Gastrocnemius medialis (tissue), 4 donors: ENCODE measurements at regions not wholly inside any gene's neighbourhood (a gene's known extent, or its start where the extent isn't known, plus 50 kb on each side); places are given as distances from the start of the nearest gene placed in this dataset.

Experiments
- ATAC-seq, 2 donors: fragments of 150-250 bp; one replicate each; pipeline ENCODE4 v1.9.1; 2016
- DNase-seq, 2 donors: peaks; one replicate each; pipeline ENCODE4 v3.0.0-alpha.2; 2019
- H3K27ac ChIP-seq, 4 donors: fragments of 200-600 bp; sonication (generic); 1 replicate in 1 of 4; 2 replicates in 3 of 4; pipeline ENCODE4 v1.5.1; 2016 to 2018; ENCODE audit warnings: mild to moderate bottlenecking in 2 of 4, moderate library complexity in 1 of 4
- H3K27me3 ChIP-seq, 3 donors: fragments of 200-600 bp; sonication (generic) in 2 of 3; 1 replicate in 1 of 3; 2 replicates in 2 of 3; pipeline versions ENCODE4 v1.5.1 to v1.6.0; 2016 to 2019; ENCODE audit warnings: mild to moderate bottlenecking in 1 of 3, moderate library complexity in 1 of 3
- H3K36me3 ChIP-seq, 2 donors: fragments of 200-600 bp; sonication (generic) in 1 of 2; one replicate each; pipeline ENCODE4 v1.5.1; 2017 to 2018
- H3K4me1 ChIP-seq, 2 donors: fragments of 200-600 bp; sonication (generic) in 1 of 2; one replicate each; pipeline ENCODE4 v1.5.1; 2016 to 2017; ENCODE audit warnings: mild to moderate bottlenecking in 2 of 2
- H3K4me3 ChIP-seq, 4 donors: fragments of 200-600 bp; sonication (generic) in 3 of 4; 1 replicate in 1 of 4; 2 replicates in 3 of 4; pipeline ENCODE4 v1.5.1; 2016 to 2019; ENCODE audit warnings: mild to moderate bottlenecking in 2 of 4
- H3K9me3 ChIP-seq, 3 donors: fragments of 200-600 bp; sonication (generic) in 2 of 3; 1 replicate in 1 of 3; 2 replicates in 2 of 3; pipeline ENCODE4 v1.5.1; 2016 to 2019
- CTCF ChIP-seq, 5 experiments: fragments of 450-650 bp in 3 of 5; fragments of 200-600 bp in 2 of 5; sonication (generic) in 2 of 5; IDR thresholded peaks in 4 of 5; conservative IDR thresholded peaks in 1 of 5; 1 replicate in 4 of 5; 2 replicates in 1 of 5; pipeline ENCODE4 v1.5.1; 2016 to 2019; ENCODE audit warnings: antibody characterized with exemption in 5 of 5, mild to moderate bottlenecking in 3 of 5, moderate library complexity in 3 of 5
- POLR2A ChIP-seq, 2 donors: fragments of 450-650 bp; IDR thresholded peaks; one replicate each; pipeline ENCODE4 v1.6.1; 2017; ENCODE audit warnings: antibody characterized with exemption in 2 of 2, mild to moderate bottlenecking in 2 of 2, moderate library complexity in 2 of 2
- in situ Hi-C, 4 donors: fragments of 200-750 bp; cut with MboI; loops; one replicate each; pipeline versions ENCODE4 v1.15.0 to v1.8.0; 2017; ENCODE audit warnings: low sequenced_read_pairs in 4 of 4
- intact Hi-C: fragments of 100-400 bp; cut with DNase I; formaldehyde crosslinking; loops from one replicate; pipeline ENCODE4 v1.15.1; 2023; ENCODE audit warnings: low total_unique reads

GRCh38 chr5:163221581-163221980 lies 215.8 kb upstream of the CCNG1 start:
- H3K4me3 ChIP-seq, result no peak overlapping the region
- intact Hi-C loops, result no loop called here
- in situ Hi-C loops, result no loop called here

GRCh38 chr5:163222982-163223381 lies 214.4 kb upstream of the CCNG1 start:
- Histone ChIP-seq H3K4me3 (no peak overlapping the region), H3K4me1 (no peaks in the 10 kb centered on the region), H3K27me3 (no peaks in the 10 kb centered on the region), H3K9me3 (no peaks in the 10 kb centered on the region), H3K27ac (no peak overlapping the region), H3K36me3 (no peaks in the 10 kb centered on the region)
- ATAC-seq (no peak), DNase-seq (no peak)
- intact Hi-C loops (no loop called here), in situ Hi-C loops (no loop called here)
- TF ChIP-seq CTCF (IDR thresholded peaks at IDR 0.05 in 4 of 5, conservative IDR thresholded peaks at IDR 0.05 in 1 of 5) (no peak), POLR2A (IDR thresholded peaks at IDR 0.05) (no peak)

More at GRCh38 chr5:163221581-163221980, 215.8 kb upstream of the CCNG1 start:
- no peaks in the 10 kb centered on the region for H3K27me3 ChIP-seq
- no peak for TF ChIP-seq POLR2A (IDR thresholded peaks at IDR 0.05)
- no peak for TF ChIP-seq CTCF (IDR thresholded peaks at IDR 0.05 in 4 of 5, conservative IDR thresholded peaks at IDR 0.05 in 1 of 5)
- no peaks in the 10 kb centered on the region for H3K4me1 ChIP-seq
- H3K9me3 ChIP-seq, result no peaks in the 10 kb centered on the region
- ATAC-seq (no peak), DNase-seq (no peak)
- no peak overlapping the region for H3K27ac ChIP-seq
- no peaks in the 10 kb centered on the region for H3K36me3 ChIP-seq

GRCh38 chr5:163244445-163244987 lies 192.9 kb upstream of the CCNG1 start:
- Histone ChIP-seq H3K36me3 (no peaks in the 10 kb centered on the region), H3K27me3 (no peaks in the 10 kb centered on the region), H3K4me1 (no peaks in the 10 kb centered on the region), H3K4me3 (no peak overlapping the region), H3K27ac (no peak overlapping the region), H3K9me3 (no peaks in the 10 kb centered on the region)
- intact Hi-C loops, result no loop called here
- TF ChIP-seq CTCF (IDR thresholded peaks at IDR 0.05 in 4 of 5, conservative IDR thresholded peaks at IDR 0.05 in 1 of 5) (no peak), POLR2A (IDR thresholded peaks at IDR 0.05) (no peak)
- in situ Hi-C loops, result no loop called here
- ATAC-seq, result no peak
- DNase-seq, result no peak

- H3K9me3 ChIP-seq, result no peaks in the 10 kb centered on the region
- no peak overlapping the region for H3K27ac ChIP-seq
- no peaks in the 10 kb centered on the region for H3K27me3 ChIP-seq
- intact Hi-C loops, result no loop called here
- in situ Hi-C loops, result no loop called here
- no peak overlapping the region for H3K4me3 ChIP-seq
- DNase-seq (no peak), ATAC-seq (no peak)
- TF ChIP-seq POLR2A (IDR thresholded peaks at IDR 0.05) (no peak), CTCF (IDR thresholded peaks at IDR 0.05 in 4 of 5, conservative IDR thresholded peaks at IDR 0.05 in 1 of 5) (no peak)
- no peaks in the 10 kb centered on the region for H3K4me1 ChIP-seq
- no peaks in the 10 kb centered on the region for H3K36me3 ChIP-seq
These were observed 191.8 kb upstream of the CCNG1 start for GRCh38 chr5:163245584-163245983.

- DNase-seq, result no peak
- in situ Hi-C loops, result no loop called here
- no peak overlapping the region for H3K4me3 ChIP-seq
- no peaks in the 10 kb centered on the region for H3K27me3 ChIP-seq
- H3K27ac ChIP-seq, result no peak overlapping the region
- H3K4me1 ChIP-seq, result no peaks in the 10 kb centered on the region
- intact Hi-C loops, result no loop called here
- H3K36me3 ChIP-seq, result no peaks in the 10 kb centered on the region
- no peak for TF ChIP-seq CTCF (IDR thresholded peaks at IDR 0.05 in 4 of 5, conservative IDR thresholded peaks at IDR 0.05 in 1 of 5)
- TF ChIP-seq POLR2A (IDR thresholded peaks at IDR 0.05), result no peak
- ATAC-seq, result no peak
- H3K9me3 ChIP-seq, result no peaks in the 10 kb centered on the region
These were observed 189.1 kb upstream of the CCNG1 start for GRCh38 chr5:163248333-163248732.
